ENCODE measurements at regions not wholly inside any gene's neighbourhood (a gene's known extent, or its start where the extent isn't known, plus 50 kb on each side); places are given as distances from the start of the nearest gene placed in this dataset.

DNA sequence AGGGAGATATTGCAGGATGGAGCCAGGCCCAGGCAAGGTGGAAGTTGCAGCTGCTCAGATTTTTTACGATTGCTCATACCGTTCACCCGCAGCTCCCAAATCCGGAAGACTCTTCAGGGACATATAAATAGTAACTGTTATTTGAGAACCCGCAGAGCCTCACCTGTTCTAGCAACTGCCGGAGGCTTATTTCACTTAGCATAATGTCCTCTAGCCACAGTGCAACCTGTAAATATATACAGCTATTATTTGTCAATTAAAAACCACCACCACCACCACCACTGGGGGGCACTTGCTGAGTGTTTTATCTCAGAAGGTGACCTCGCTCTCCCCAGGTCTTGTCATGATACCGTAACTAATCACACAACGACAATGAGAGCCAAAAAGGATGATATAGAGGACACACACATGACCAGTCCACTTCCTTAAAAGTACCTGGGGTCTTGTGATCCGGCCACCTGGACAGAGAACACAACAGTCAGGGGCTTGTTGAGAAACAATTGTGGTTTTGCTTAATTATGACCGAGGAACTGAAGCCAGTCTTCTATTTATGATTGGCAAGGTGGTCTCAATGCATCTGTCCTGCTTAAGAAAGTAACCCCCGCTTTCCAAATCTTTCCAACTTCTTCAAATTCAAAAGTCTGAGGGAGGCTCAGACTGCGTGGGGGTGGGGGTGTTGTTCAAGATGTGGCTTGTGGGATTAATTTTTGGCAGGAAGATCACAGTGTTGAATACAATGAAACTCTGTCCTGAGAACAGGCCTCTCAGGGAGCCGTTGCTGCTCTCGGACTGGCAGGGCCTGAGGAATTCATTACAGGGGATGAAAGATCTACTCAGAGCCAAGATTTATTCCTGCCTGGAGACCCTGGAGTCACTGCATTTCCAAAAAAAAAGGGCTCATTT lies 72.3 kb upstream of the PRNP start (continued):
- TF ChIP-seq MYC (IDR thresholded peaks at IDR 0.05; ENCODE audit: insufficient read depth, insufficient read length, insufficient replicate concordance, low read length, severe bottlenecking) (no peak), IKZF1 (conservative IDR thresholded peaks at IDR 0.05) (0 out of 2 replicates have a peak, but pooled peaks have one; percentile 26), BMI1 (IDR thresholded peaks at IDR 0.05; ENCODE audit: borderline replicate concordance) (no peak), ZNF384 (IDR thresholded peaks at IDR 0.05; ENCODE audit: borderline replicate concordance, low read depth, low read length) (no peak), SP1 (IDR thresholded peaks at IDR 0.05; ENCODE audit: low read depth, low read length) (no peak), STAT3 (IDR thresholded peaks at IDR 0.05; ENCODE audit: low read depth, low read length) (no peak), SREBF2 (IDR thresholded peaks at IDR 0.05; ENCODE audit: low read length) (no peak), EZH2 (IDR thresholded peaks at IDR 0.05; ENCODE audit: borderline replicate concordance, control insufficient read depth, low read depth, low read length) (no peak), NFIC (IDR thresholded peaks at IDR 0.05; ENCODE audit: low read depth, low read length) (no peak), KLF5 (IDR thresholded peaks at IDR 0.05; ENCODE audit: partially characterized antibody) (no peak), ZBTB33 (IDR thresholded peaks at IDR 0.05) (no peak), EP300 (IDR thresholded peaks at IDR 0.05; ENCODE audit: borderline replicate concordance in 1 of 2, control insufficient read depth in 1 of 2, low read depth in 2 of 2, low read length in 2 of 2) (no peak; a peak in 1 of 4 replicates), SIN3A (IDR thresholded peaks at IDR 0.05; ENCODE audit: low read depth, low read length) (no peak), ZBED1 (IDR thresholded peaks at IDR 0.05; ENCODE audit: borderline replicate concordance) (no peak), RAD51 (IDR thresholded peaks at IDR 0.05) (peak; percentile 52; the same call in 1 of the 2 replicates), RELA (IDR thresholded peaks at IDR 0.05; ENCODE audit: borderline replicate concordance, partially characterized antibody) (no peak), BACH1 (IDR thresholded peaks at IDR 0.05; ENCODE audit: borderline replicate concordance) (no peak), KDM1A (IDR thresholded peaks at IDR 0.05; ENCODE audit: borderline replicate concordance) (no peak)
- TF ChIP-seq, protein P1, sequence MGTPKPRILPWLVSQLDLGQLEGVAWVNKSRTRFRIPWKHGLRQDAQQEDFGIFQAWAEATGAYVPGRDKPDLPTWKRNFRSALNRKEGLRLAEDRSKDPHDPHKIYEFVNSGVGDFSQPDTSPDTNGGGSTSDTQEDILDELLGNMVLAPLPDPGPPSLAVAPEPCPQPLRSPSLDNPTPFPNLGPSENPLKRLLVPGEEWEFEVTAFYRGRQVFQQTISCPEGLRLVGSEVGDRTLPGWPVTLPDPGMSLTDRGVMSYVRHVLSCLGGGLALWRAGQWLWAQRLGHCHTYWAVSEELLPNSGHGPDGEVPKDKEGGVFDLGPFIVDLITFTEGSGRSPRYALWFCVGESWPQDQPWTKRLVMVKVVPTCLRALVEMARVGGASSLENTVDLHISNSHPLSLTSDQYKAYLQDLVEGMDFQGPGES (IDR thresholded peaks at IDR 0.05) = no peak
- TF ChIP-seq, protein P2, sequence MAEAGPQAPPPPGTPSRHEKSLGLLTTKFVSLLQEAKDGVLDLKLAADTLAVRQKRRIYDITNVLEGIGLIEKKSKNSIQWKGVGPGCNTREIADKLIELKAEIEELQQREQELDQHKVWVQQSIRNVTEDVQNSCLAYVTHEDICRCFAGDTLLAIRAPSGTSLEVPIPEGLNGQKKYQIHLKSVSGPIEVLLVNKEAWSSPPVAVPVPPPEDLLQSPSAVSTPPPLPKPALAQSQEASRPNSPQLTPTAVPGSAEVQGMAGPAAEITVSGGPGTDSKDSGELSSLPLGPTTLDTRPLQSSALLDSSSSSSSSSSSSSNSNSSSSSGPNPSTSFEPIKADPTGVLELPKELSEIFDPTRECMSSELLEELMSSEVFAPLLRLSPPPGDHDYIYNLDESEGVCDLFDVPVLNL (IDR thresholded peaks at IDR 0.05; ENCODE audit: low read depth, low read length) = no peak
- TF ChIP-seq, protein P3, sequence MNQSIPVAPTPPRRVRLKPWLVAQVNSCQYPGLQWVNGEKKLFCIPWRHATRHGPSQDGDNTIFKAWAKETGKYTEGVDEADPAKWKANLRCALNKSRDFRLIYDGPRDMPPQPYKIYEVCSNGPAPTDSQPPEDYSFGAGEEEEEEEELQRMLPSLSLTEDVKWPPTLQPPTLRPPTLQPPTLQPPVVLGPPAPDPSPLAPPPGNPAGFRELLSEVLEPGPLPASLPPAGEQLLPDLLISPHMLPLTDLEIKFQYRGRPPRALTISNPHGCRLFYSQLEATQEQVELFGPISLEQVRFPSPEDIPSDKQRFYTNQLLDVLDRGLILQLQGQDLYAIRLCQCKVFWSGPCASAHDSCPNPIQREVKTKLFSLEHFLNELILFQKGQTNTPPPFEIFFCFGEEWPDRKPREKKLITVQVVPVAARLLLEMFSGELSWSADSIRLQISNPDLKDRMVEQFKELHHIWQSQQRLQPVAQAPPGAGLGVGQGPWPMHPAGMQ (IDR thresholded peaks at IDR 0.05; ENCODE audit: borderline replicate concordance) = no peak
- TF ChIP-seq, protein P4, sequence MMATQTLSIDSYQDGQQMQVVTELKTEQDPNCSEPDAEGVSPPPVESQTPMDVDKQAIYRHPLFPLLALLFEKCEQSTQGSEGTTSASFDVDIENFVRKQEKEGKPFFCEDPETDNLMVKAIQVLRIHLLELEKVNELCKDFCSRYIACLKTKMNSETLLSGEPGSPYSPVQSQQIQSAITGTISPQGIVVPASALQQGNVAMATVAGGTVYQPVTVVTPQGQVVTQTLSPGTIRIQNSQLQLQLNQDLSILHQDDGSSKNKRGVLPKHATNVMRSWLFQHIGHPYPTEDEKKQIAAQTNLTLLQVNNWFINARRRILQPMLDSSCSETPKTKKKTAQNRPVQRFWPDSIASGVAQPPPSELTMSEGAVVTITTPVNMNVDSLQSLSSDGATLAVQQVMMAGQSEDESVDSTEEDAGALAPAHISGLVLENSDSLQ (IDR thresholded peaks at IDR 0.05) = 0 out of 2 replicates have a peak, but pooled peaks have one; percentile 27
- TF ChIP-seq, protein P5, sequence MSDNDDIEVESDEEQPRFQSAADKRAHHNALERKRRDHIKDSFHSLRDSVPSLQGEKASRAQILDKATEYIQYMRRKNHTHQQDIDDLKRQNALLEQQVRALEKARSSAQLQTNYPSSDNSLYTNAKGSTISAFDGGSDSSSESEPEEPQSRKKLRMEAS (IDR thresholded peaks at IDR 0.05; ENCODE audit: low read depth, low read length) = no peak

Measured in GM12878 (cell line).